ENCODE measurements at regions not wholly inside any gene's neighbourhood (a gene's known extent, or its start where the extent isn't known, plus 50 kb on each side); places are given as distances from the start of the nearest gene placed in this dataset.

- no peak for DNase-seq
- H3K4me1 Mint-ChIP-seq = no peaks in the 10 kb centered on the region
- no peak overlapping the region for H3K4me3 Mint-ChIP-seq
- H3K36me3 Mint-ChIP-seq = no peaks in the 10 kb centered on the region
- no peak overlapping the region for H3K27ac Mint-ChIP-seq
- no peaks in the 10 kb centered on the region for H3K27me3 Mint-ChIP-seq (ENCODE audit: low read depth in 3 of 3)
- H3K9me3 Mint-ChIP-seq = peaks cover 6 to 15% (median 8%) of the 10 kb centered on the region in 6 donors
Measured at GRCh38 chr13:89827552-89827951, 1519.9 kb upstream of the MIR17HG start.

GRCh38 chr13:89828506-89828905 is 1519.0 kb upstream of the MIR17HG start:
- no peak for DNase-seq
- Mint-ChIP-seq H3K4me1 (no peaks in the 10 kb centered on the region), H3K27me3 (ENCODE audit: low read depth in 3 of 3) (no peaks in the 10 kb centered on the region), H3K27ac (no peak overlapping the region), H3K36me3 (no peaks in the 10 kb centered on the region), H3K9me3 (peaks cover 7 to 22% (median 10%) of the 10 kb centered on the region in 6 donors), H3K4me3 (no peak overlapping the region)

GRCh38 chr13:89831157-89831556 is 1516.3 kb upstream of the MIR17HG start:
- Mint-ChIP-seq H3K27me3 (ENCODE audit: low read depth in 3 of 3) (no peaks in the 10 kb centered on the region), H3K36me3 (no peaks in the 10 kb centered on the region), H3K9me3 (peaks cover 7 to 39% (median 12%) of the 10 kb centered on the region in 6 donors), H3K4me3 (no peak overlapping the region), H3K27ac (no peak overlapping the region), H3K4me1 (no peaks in the 10 kb centered on the region)
- DNase-seq = no peak

DNA sequence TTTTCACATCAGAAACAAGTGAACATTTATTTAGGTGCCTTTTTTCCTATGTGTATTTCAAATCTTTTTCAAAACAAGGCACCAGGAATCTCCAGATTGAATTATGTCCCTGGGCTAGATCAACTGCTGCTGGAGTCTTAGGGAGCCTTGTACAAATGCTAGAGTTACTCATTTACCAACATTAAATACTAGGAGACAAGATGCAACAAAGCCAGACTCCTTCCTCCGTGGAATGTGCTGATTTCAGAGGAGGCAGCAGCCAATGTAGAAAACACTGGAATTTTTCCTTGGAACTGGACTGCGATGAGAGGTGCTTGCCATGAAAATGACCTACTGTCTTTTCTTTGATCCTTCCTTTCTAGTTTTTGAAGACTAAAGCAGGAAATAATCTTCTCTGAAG is 1514.7 kb upstream of the MIR17HG start:
- H3K27me3 Mint-ChIP-seq (ENCODE audit: low read depth in 3 of 3) = no peaks in the 10 kb centered on the region
- peaks cover 0 to 4% (median 0%) of the 10 kb centered on the region in 3 donors for H3K36me3 Mint-ChIP-seq
- peaks cover 12 to 54% (median 20%) of the 10 kb centered on the region in 6 donors for H3K9me3 Mint-ChIP-seq
- no peak overlapping the region for H3K4me3 Mint-ChIP-seq
- no peak overlapping the region for H3K27ac Mint-ChIP-seq
- no peak for DNase-seq
- no peaks in the 10 kb centered on the region for H3K4me1 Mint-ChIP-seq

DNA sequence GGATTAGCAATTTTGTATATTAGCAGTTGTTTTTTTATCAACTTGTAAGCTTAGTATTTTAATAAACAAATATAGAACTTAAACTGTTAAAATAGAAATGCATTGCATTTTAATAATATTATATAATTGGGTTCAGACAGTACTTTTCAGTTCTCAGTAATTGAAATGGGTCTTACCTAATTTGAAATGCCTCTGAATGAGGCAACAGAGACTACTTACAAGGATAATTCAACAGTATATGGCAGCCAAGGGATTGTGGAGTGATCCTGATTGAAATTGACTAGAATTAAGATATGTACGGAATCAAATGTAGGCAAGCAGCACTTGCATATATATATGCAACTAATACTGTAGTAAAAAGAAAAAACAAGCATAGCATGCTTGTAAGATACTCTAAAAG is 1503.9 kb upstream of the MIR17HG start:
- H3K27me3 Mint-ChIP-seq (ENCODE audit: low read depth in 3 of 3) = no peaks in the 10 kb centered on the region
- no peak overlapping the region for H3K27ac Mint-ChIP-seq
- no peaks in the 10 kb centered on the region for H3K36me3 Mint-ChIP-seq
- no peak overlapping the region for H3K4me3 Mint-ChIP-seq
- DNase-seq = no peak
- peaks cover 6 to 24% (median 12%) of the 10 kb centered on the region in 6 donors for H3K9me3 Mint-ChIP-seq
- no peaks in the 10 kb centered on the region for H3K4me1 Mint-ChIP-seq

- no peak for DNase-seq
- peaks cover 7 to 24% (median 14%) of the 10 kb centered on the region in 6 donors for H3K9me3 Mint-ChIP-seq
- no peaks in the 10 kb centered on the region for H3K36me3 Mint-ChIP-seq
- H3K27ac Mint-ChIP-seq = no peak overlapping the region
- H3K4me1 Mint-ChIP-seq = no peaks in the 10 kb centered on the region
- no peaks in the 10 kb centered on the region for H3K27me3 Mint-ChIP-seq (ENCODE audit: low read depth in 3 of 3)
- no peak overlapping the region for H3K4me3 Mint-ChIP-seq
Measured at GRCh38 chr13:89845874-89846273, 1501.6 kb upstream of the MIR17HG start.

GRCh38 chr13:89846926-89847585 is 1500.4 kb upstream of the MIR17HG start:
- Mint-ChIP-seq H3K36me3 (no peaks in the 10 kb centered on the region), H3K9me3 (peaks cover 6 to 30% (median 16%) of the 10 kb centered on the region in 6 donors), H3K4me1 (no peaks in the 10 kb centered on the region), H3K4me3 (no peak overlapping the region), H3K27me3 (ENCODE audit: low read depth in 3 of 3) (no peaks in the 10 kb centered on the region), H3K27ac (no peak overlapping the region)
- DNase-seq = no peak

DNA sequence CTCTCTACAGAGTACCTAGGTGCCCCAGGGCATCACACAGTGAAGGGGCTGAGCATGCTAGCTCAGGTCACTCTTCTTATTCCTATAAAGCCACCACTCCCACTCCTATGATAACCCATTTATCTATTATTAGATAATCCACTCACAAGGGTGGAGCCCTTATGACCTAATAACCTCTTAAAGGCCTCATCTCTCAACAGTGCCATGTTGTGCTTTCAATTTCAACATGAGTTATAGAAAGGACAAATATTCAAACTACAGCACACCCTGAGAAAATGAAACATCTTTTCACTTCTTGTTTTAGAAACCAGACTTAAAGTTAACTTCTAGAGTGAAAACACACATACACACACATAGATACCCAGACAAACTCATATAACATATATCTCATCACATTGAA is 1494.9 kb upstream of the MIR17HG start:
- Mint-ChIP-seq H3K27ac (no peak overlapping the region), H3K4me1 (no peaks in the 10 kb centered on the region), H3K4me3 (no peak overlapping the region), H3K9me3 (peaks cover 2 to 35% (median 16%) of the 10 kb centered on the region in 6 donors), H3K27me3 (ENCODE audit: low read depth in 3 of 3) (peaks cover 0 to 2% (median 0%) of the 10 kb centered on the region in 3 donors), H3K36me3 (no peaks in the 10 kb centered on the region)
- no peak for DNase-seq

GRCh38 chr13:89856512-89856911 is 1491.0 kb upstream of the MIR17HG start:
- DNase-seq = no peak
- Mint-ChIP-seq H3K36me3 (peaks cover 0 to 3% (median 0%) of the 10 kb centered on the region in 3 donors), H3K27ac (no peak overlapping the region), H3K4me3 (no peak overlapping the region), H3K9me3 (peaks cover 3 to 27% (median 17%) of the 10 kb centered on the region in 6 donors), H3K27me3 (ENCODE audit: low read depth in 3 of 3) (peaks cover 0 to 2% (median 0%) of the 10 kb centered on the region in 3 donors), H3K4me1 (no peaks in the 10 kb centered on the region)

- Mint-ChIP-seq H3K4me3 (no peak overlapping the region), H3K9me3 (peaks cover 3 to 30% (median 18%) of the 10 kb centered on the region in 6 donors), H3K27ac (no peak overlapping the region), H3K27me3 (ENCODE audit: low read depth in 3 of 3) (peaks cover 0 to 2% (median 0%) of the 10 kb centered on the region in 3 donors), H3K36me3 (peaks cover 0 to 3% (median 0%) of the 10 kb centered on the region in 3 donors), H3K4me1 (no peaks in the 10 kb centered on the region)
- DNase-seq = no peak
Measured at GRCh38 chr13:89857502-89857901, 1490.0 kb upstream of the MIR17HG start.

GRCh38 chr13:89862011-89862690 is 1485.3 kb upstream of the MIR17HG start:
- Mint-ChIP-seq H3K27ac (no peak overlapping the region), H3K36me3 (peaks cover 0 to 3% (median 0%) of the 10 kb centered on the region in 3 donors), H3K4me3 (no peak overlapping the region), H3K27me3 (ENCODE audit: low read depth in 3 of 3) (no peaks in the 10 kb centered on the region), H3K9me3 (peaks cover 3 to 42% (median 16%) of the 10 kb centered on the region in 6 donors), H3K4me1 (no peaks in the 10 kb centered on the region)
- no peak for DNase-seq

GRCh38 chr13:89862691-89863036 is 1484.8 kb upstream of the MIR17HG start:
- no peak for DNase-seq
- peaks cover 6 to 48% (median 17%) of the 10 kb centered on the region in 6 donors for H3K9me3 Mint-ChIP-seq

DNA sequence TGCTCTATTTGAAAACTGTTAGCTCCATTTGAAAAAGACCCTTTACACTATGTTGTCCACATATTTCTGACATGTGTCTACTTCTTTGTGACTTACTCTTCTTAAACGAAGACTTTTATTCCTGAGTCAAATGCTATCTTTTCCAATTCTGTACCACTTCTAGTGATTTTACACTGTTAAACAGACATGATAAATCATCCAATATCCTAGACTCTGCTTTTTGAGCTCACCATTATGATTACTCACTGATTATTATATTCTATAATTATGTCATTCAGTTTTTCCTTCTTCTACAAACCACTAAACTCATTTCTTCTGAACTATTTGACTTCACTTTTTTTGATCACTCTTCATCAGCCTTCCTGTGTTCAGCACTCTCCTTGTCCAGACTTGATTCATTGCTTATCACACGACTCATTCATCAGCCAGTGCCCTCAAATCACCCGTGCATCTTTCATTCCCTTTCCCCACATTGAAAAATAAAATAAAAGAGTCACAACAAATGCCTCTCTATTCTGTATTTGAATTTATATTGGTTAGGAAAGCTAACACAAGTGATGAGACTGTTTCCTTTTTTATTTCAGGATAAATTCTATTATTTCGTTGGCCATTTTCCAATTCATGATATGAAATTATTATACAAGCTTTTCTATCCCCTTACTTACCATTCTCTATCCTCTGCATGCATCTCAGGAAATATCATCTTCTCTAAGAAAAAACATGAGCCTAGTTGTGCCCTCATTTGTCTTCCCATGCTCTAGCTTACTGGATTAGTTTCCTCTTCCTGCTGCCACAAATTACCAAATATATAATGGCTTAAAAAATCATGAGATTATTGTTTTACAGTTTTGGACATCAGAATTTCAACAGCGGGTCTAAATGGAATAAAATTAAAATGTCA is 1482.1 kb upstream of the MIR17HG start:
- no peak for DNase-seq
- peaks cover 0 to 3% (median 0%) of the 10 kb centered on the region in 3 donors for H3K36me3 Mint-ChIP-seq
- no peaks in the 10 kb centered on the region for H3K4me1 Mint-ChIP-seq
- no peak overlapping the region for H3K4me3 Mint-ChIP-seq
- H3K27ac Mint-ChIP-seq = no peak overlapping the region
- H3K9me3 Mint-ChIP-seq = peaks cover 9 to 41% (median 25%) of the 10 kb centered on the region in 6 donors
- H3K27me3 Mint-ChIP-seq (ENCODE audit: low read depth in 3 of 3) = no peaks in the 10 kb centered on the region

More at GRCh38 chr13:89862691-89863036, 1484.8 kb upstream of the MIR17HG start:
- no peaks in the 10 kb centered on the region for H3K4me1 Mint-ChIP-seq
- no peaks in the 10 kb centered on the region for H3K27me3 Mint-ChIP-seq (ENCODE audit: low read depth in 3 of 3)
- H3K36me3 Mint-ChIP-seq = peaks cover 0 to 3% (median 0%) of the 10 kb centered on the region in 3 donors
- no peak overlapping the region for H3K4me3 Mint-ChIP-seq
- H3K27ac Mint-ChIP-seq = no peak overlapping the region

- Mint-ChIP-seq H3K4me3 (no peak overlapping the region), H3K4me1 (no peaks in the 10 kb centered on the region), H3K36me3 (no peaks in the 10 kb centered on the region), H3K27me3 (ENCODE audit: low read depth in 3 of 3) (no peaks in the 10 kb centered on the region), H3K27ac (no peak overlapping the region), H3K9me3 (peaks cover 8 to 33% (median 19%) of the 10 kb centered on the region in 6 donors)
- no peak for DNase-seq
Measured at GRCh38 chr13:89869312-89869711, 1478.2 kb upstream of the MIR17HG start.

All from immature natural killer cell (primary cell).